HL-60 (cell line): ENCODE measurements at regions not wholly inside any gene's neighbourhood (a gene's known extent, or its start where the extent isn't known, plus 50 kb on each side); places are given as distances from the start of the nearest gene placed in this dataset.

Source experiments
- DNase-seq, 2 experiments: peaks; one replicate each; pipeline ENCODE4 v3.0.0-alpha.2; 2010 to 2020; ENCODE audit warnings: low read depth in 1 of 2, low spot score in 1 of 2
- H3K27ac ChIP-seq: fragments of 250-450 bp; sonication (Bioruptor Pico); replicated peaks from 2 replicates; pipeline ENCODE4 v1.5.1; 2020; ENCODE audit warnings: mild to moderate bottlenecking, moderate library complexity
- H3K27me3 ChIP-seq: fragments of 250-450 bp; sonication (Bioruptor Pico); 2 replicates; pipeline ENCODE4 v1.5.1; 2021; ENCODE audit warnings: mild to moderate bottlenecking, moderate library complexity; ENCODE audit not compliant: insufficient read depth, poor library complexity, severe bottlenecking
- H3K4me3 ChIP-seq: replicated peaks from 2 replicates; pipeline ENCODE4 v1.5.1; 2011; ENCODE audit warnings: mild to moderate bottlenecking, control low read depth, low read length; ENCODE audit not compliant: insufficient read depth
- CTCF ChIP-seq: IDR thresholded peaks from one replicate; pipeline ENCODE4 v1.5.1; 2011; ENCODE audit warnings: low read length, control low read depth, inconsistent platforms; ENCODE audit not compliant: insufficient read depth
- GABPA ChIP-seq: IDR thresholded peaks from 2 replicates; pipeline ENCODE4 v1.6.1; 2012; ENCODE audit warnings: low read depth
- POLR2AphosphoS5 ChIP-seq: IDR thresholded peaks from 2 replicates; pipeline ENCODE4 v1.6.1; 2012; ENCODE audit warnings: low read depth
- SPI1 ChIP-seq: IDR thresholded peaks from 2 replicates; pipeline ENCODE4 v1.6.1; 2012; ENCODE audit warnings: low read depth, mild to moderate bottlenecking, borderline replicate concordance
- TF ChIP-seq, protein P1 (sequence below): IDR thresholded peaks from 2 replicates; pipeline ENCODE4 v1.6.1; 2012; ENCODE audit warnings: low read depth; ENCODE audit not compliant: insufficient replicate concordance

- Histone ChIP-seq H3K27ac (no peak overlapping the region), H3K4me3 (no peak overlapping the region), H3K27me3 (no peaks in the 10 kb centered on the region)
- no peak for DNase-seq
- no peak for TF ChIP-seq SPI1
- no peak for TF ChIP-seq CTCF
Measured at GRCh38 chr12:89951694-89952060, 243.0 kb upstream of the ATP2B1 start.

DNA sequence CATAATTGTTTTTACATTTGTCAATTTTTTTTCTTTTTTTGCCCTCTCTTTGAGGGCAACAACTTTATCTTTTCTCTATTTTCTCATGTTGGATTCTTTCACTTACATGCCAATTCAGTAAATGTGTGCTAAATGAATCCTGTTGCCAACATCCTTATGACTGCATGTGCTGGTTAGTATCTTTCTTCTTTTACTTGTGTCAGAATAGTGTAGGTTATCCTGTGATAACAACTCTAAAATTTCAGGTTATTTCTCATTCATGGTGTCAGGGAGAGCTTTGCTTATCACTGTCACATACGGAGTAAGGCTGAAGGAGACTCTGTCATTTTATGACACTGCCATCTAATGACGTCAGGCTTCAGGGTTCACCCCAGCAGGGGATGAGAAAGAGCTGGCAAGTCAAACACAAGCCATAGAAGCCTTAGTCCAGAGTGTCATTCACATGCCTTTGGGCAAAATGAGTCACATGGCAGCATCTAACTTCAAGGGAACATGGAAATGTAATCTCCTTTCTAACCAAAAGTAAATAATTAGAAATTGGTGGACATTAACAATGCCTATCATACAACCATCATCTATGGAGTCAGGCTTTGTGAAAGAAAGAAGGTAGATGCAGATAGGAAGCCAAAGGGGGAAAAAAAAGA is 242.5 kb upstream of the ATP2B1 start:
- Histone ChIP-seq H3K27me3 (no peaks in the 10 kb centered on the region), H3K4me3 (no peak overlapping the region), H3K27ac (no peak overlapping the region)
- TF ChIP-seq, protein P1, sequence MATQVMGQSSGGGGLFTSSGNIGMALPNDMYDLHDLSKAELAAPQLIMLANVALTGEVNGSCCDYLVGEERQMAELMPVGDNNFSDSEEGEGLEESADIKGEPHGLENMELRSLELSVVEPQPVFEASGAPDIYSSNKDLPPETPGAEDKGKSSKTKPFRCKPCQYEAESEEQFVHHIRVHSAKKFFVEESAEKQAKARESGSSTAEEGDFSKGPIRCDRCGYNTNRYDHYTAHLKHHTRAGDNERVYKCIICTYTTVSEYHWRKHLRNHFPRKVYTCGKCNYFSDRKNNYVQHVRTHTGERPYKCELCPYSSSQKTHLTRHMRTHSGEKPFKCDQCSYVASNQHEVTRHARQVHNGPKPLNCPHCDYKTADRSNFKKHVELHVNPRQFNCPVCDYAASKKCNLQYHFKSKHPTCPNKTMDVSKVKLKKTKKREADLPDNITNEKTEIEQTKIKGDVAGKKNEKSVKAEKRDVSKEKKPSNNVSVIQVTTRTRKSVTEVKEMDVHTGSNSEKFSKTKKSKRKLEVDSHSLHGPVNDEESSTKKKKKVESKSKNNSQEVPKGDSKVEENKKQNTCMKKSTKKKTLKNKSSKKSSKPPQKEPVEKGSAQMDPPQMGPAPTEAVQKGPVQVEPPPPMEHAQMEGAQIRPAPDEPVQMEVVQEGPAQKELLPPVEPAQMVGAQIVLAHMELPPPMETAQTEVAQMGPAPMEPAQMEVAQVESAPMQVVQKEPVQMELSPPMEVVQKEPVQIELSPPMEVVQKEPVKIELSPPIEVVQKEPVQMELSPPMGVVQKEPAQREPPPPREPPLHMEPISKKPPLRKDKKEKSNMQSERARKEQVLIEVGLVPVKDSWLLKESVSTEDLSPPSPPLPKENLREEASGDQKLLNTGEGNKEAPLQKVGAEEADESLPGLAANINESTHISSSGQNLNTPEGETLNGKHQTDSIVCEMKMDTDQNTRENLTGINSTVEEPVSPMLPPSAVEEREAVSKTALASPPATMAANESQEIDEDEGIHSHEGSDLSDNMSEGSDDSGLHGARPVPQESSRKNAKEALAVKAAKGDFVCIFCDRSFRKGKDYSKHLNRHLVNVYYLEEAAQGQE = no peak
- TF ChIP-seq GABPA (no peak), SPI1 (no peak), CTCF (no peak), POLR2AphosphoS5 (no peak)
- DNase-seq = no peak

- H3K27ac ChIP-seq = no peak overlapping the region
- no peak for DNase-seq
Measured at GRCh38 chr12:89950421-89950820, 241.8 kb upstream of the ATP2B1 start.

DNA sequence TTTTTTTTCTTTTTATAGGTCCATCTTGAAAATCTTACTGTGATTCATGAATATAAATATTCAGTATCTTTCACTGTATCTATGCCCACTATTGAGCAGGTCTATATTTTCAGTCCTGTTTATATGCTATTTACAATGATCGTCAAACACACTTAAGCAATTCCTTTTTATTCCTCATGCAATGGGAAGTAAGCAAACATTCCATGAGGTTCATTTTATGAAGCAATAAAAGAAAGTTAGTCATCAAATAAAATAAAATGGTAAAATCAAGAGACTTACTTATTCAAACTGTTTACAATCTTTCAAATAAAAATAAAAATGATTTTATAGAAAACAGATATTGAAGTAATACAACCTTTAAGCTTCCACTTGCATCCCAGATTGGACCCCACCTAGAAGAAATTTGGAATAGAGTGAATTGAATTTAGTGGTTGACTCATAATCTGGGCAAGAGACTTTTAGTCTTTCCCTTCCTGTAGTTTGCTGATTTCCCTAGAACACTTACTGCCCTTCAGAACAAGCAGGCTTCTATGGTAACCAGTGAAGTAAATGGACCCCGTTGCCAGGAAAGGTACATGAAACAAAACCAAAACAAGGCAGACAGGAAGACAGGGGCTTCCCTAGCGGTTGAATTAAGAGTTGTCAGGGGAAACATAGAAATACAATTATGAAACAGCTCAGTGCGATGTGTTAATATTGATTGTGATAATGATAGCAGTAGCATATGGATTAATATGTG is 241.0 kb upstream of the ATP2B1 start:
- Histone ChIP-seq H3K27me3 (no peaks in the 10 kb centered on the region), H3K4me3 (no peak overlapping the region)
- DNase-seq = no peak

More at GRCh38 chr12:89950421-89950820, 241.8 kb upstream of the ATP2B1 start:
- Histone ChIP-seq H3K27me3 (no peaks in the 10 kb centered on the region), H3K4me3 (no peak overlapping the region)
- TF ChIP-seq POLR2AphosphoS5 = no peak

More for the DNA sequence above, 241.0 kb upstream of the ATP2B1 start:
- TF ChIP-seq CTCF (no peak), GABPA (no peak), POLR2AphosphoS5 (no peak), SPI1 (no peak)
- TF ChIP-seq, protein P1 = no peak
- no peak overlapping the region for H3K27ac ChIP-seq
